PC-9 (cell line): ENCODE measurements at regions not wholly inside any gene's neighbourhood (a gene's known extent, or its start where the extent isn't known, plus 50 kb on each side); places are given as distances from the start of the nearest gene placed in this dataset.

Source experiments
- BruUV-seq: library from RNA; stranded (reverse); fragments of 400-500 nt; replicated peaks from 2 replicates; lab custom pipeline; 2021; lab: Mats Ljungman, UMichigan
- CTCF ChIA-PET: fragments of 300-600 bp; sonication (Branson Sonifier 250); formaldehyde crosslinking; loops from one replicate; lab custom pipeline; 2022; ENCODE audit warnings: antibody characterized with exemption; lab: Charles Lee
- POLR2A ChIA-PET: fragments of 300-600 bp; sonication (Branson Sonifier 250); formaldehyde crosslinking; loops from one replicate; lab custom pipeline; 2022; ENCODE audit warnings: antibody characterized with exemption; ENCODE audit not compliant: unreplicated experiment; lab: Charles Lee
- DNase-seq, 2 experiments: peaks; one replicate each; pipeline versions ENCODE4 v3.0.0 to v3.0.0-alpha.2; 2015 to 2022; ENCODE audit warnings: mixed read lengths in 1 of 2
- H2AFZ ChIP-seq: fragments of 200-600 bp; sonication (generic); 2 replicates; pipeline ENCODE4 v1.8.1; 2017; ENCODE audit warnings: antibody characterized with exemption
- H3F3A ChIP-seq: fragments of 200-600 bp; sonication (generic); 2 replicates; pipeline ENCODE4 v1.8.1; 2017; ENCODE audit warnings: antibody characterized with exemption, mild to moderate bottlenecking, low read depth; ENCODE audit not compliant: insufficient read depth
- H3K27ac ChIP-seq: fragments of 200-600 bp; sonication (generic); 2 replicates; pipeline ENCODE4 v1.6.1; 2016; ENCODE audit warnings: mixed run types
- H3K27me3 ChIP-seq: fragments of 200-600 bp; sonication (generic); 2 replicates; pipeline ENCODE4 v1.6.1; 2016; ENCODE audit warnings: low read depth, mixed run types; ENCODE audit not compliant: insufficient read depth
- H3K36me3 ChIP-seq: fragments of 200-600 bp; sonication (generic); 2 replicates; pipeline ENCODE4 v1.6.1; 2016; ENCODE audit warnings: low read depth, mixed run types
- H3K4me1 ChIP-seq: fragments of 200-600 bp; sonication (generic); replicated peaks from 2 replicates; pipeline ENCODE4 v1.6.1; 2016; ENCODE audit warnings: mixed run types; ENCODE audit not compliant: insufficient read depth
- H3K4me2 ChIP-seq: fragments of 200-600 bp; sonication (generic); 2 replicates; pipeline ENCODE4 v1.6.1; 2017; ENCODE audit warnings: mixed run types
- H3K4me3 ChIP-seq: fragments of 200-600 bp; sonication (generic); 2 replicates; pipeline ENCODE4 v1.6.1; 2016; ENCODE audit warnings: mixed run types
- H3K79me2 ChIP-seq: fragments of 200-600 bp; sonication (generic); 2 replicates; pipeline ENCODE4 v1.6.1; 2017; ENCODE audit warnings: low read depth, mixed run types
- H3K9me2 ChIP-seq: fragments of 200-600 bp; sonication (generic); 2 replicates; pipeline ENCODE4 v1.8.1; 2017; ENCODE audit warnings: mild to moderate bottlenecking; ENCODE audit not compliant: insufficient read depth
- H3K9me3 ChIP-seq: fragments of 200-600 bp; sonication (generic); 2 replicates; pipeline ENCODE4 v1.8.1; 2016; ENCODE audit warnings: low read depth; ENCODE audit not compliant: insufficient read depth
- H4K20me1 ChIP-seq: fragments of 200-600 bp; sonication (generic); 2 replicates; pipeline ENCODE4 v1.8.1; 2017; ENCODE audit not compliant: insufficient read depth
- EZH2 ChIP-seq: fragments of 200-600 bp; sonication (generic); IDR thresholded peaks from 2 replicates; pipeline ENCODE4 v1.8.0; 2017; ENCODE audit warnings: antibody characterized with exemption, low read depth
- intact Hi-C: fragments of 100-400 bp; cut with micrococcal nuclease; formaldehyde crosslinking; loops from one replicate; pipeline ENCODE4 v1.10.0; 2022; ENCODE audit not compliant: unreplicated experiment
- TF ChIP-seq, protein P1 (sequence below): fragments of 200-600 bp; sonication (generic); conservative IDR thresholded peaks from 2 replicates; pipeline ENCODE4 v1.6.1; 2017; ENCODE audit warnings: mixed run types, antibody characterized with exemption, mild to moderate bottlenecking, moderate library complexity

DNA sequence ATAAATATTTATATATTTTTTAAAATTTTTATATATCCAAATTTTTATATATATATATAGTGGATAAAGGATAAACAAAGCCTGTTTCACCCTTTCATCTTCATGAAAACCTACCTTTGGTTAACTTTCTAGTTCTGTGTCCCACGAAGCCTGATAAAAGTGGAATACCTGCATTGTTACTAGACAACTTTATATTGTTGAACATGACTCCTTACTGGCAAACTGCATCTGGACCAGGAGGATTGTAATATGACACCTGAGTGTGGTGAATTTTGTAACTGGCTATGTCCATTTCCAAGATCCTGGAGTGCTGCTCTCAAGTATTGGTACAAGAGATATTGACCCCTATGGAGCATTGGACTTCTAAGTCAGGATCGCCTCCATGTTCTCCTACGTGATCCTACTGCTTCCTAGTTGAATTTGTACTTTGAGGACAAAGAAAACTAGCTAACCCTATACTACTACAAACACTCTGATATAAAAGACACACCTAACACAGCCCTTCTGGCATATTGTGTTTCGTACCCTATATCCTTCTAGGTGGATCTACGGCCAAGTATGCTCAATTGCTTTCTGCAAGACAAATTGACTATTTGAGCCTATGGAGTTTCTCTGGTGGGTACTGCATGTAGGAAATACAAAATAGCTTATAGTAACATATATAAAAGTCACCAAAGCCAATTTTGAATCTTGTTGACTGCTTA lies 61.3 kb upstream of the PRRG1 start:
- H3K4me2 ChIP-seq = no peak overlapping the region
- no peak overlapping the region for H2AFZ ChIP-seq
- no peaks in the 10 kb centered on the region for H3K4me1 ChIP-seq
- no peaks in the 10 kb centered on the region for H3F3A ChIP-seq
- no peak overlapping the region for H3K27ac ChIP-seq
- H4K20me1 ChIP-seq = no peaks in the 10 kb centered on the region
- no peaks in the 10 kb centered on the region for H3K79me2 ChIP-seq
- H3K9me2 ChIP-seq = no peaks in the 10 kb centered on the region
- no peaks in the 10 kb centered on the region for H3K27me3 ChIP-seq
- ChIA-PET POLR2A (no interaction called here), CTCF (no interaction called here)
- H3K4me3 ChIP-seq = no peak overlapping the region
- no peak for DNase-seq
- TF ChIP-seq EZH2 = no peak
- TF ChIP-seq, protein P1, sequence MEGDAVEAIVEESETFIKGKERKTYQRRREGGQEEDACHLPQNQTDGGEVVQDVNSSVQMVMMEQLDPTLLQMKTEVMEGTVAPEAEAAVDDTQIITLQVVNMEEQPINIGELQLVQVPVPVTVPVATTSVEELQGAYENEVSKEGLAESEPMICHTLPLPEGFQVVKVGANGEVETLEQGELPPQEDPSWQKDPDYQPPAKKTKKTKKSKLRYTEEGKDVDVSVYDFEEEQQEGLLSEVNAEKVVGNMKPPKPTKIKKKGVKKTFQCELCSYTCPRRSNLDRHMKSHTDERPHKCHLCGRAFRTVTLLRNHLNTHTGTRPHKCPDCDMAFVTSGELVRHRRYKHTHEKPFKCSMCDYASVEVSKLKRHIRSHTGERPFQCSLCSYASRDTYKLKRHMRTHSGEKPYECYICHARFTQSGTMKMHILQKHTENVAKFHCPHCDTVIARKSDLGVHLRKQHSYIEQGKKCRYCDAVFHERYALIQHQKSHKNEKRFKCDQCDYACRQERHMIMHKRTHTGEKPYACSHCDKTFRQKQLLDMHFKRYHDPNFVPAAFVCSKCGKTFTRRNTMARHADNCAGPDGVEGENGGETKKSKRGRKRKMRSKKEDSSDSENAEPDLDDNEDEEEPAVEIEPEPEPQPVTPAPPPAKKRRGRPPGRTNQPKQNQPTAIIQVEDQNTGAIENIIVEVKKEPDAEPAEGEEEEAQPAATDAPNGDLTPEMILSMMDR = no peak
- no TSS peak for BruUV-seq
- H3K9me3 ChIP-seq = no peaks in the 10 kb centered on the region
- intact Hi-C loops = no loop called here
- no peaks in the 10 kb centered on the region for H3K36me3 ChIP-seq

DNA sequence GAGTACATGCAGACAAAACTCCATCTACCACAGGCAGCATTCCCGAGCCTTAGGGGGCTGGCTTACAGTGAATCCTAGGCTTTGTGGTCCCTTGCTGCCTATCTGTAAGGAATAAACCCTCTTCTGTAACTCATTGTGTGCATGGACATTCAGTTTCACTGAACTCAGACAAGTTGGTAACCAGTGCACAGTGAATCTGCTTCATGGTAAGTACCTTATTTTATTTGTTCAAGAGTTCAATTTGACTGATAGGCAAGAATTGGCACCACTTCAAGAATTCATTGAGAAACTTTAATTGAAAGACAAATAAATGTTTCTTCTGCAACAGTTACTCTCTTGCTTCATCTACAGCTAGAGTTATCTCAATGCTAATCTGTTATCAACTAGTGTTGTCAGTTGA lies 57.2 kb upstream of the PRRG1 start:
- CTCF ChIA-PET = no interaction called here
- H3K79me2 ChIP-seq = no peaks in the 10 kb centered on the region
- 0 out of 2 replicates have a peak, but pooled peaks cover 4% of the 10 kb centered on the region for H3K9me3 ChIP-seq
- no peaks in the 10 kb centered on the region for H3K36me3 ChIP-seq
- intact Hi-C loops = no loop called here
- POLR2A ChIA-PET = no interaction called here
- DNase-seq = peak in 1 of 2 experiments; percentile 49
- TF ChIP-seq, protein P1 = no peak
- TF ChIP-seq EZH2 = no peak
- H3K4me2 ChIP-seq = no peak overlapping the region
- no peak overlapping the region for H3K27ac ChIP-seq
- H3K27me3 ChIP-seq = no peaks in the 10 kb centered on the region
- H3K4me3 ChIP-seq = no peak overlapping the region
- no peaks in the 10 kb centered on the region for H3K9me2 ChIP-seq
- no peaks in the 10 kb centered on the region for H3K4me1 ChIP-seq
- BruUV-seq = no TSS peak
- no peak overlapping the region for H2AFZ ChIP-seq
- H3F3A ChIP-seq = no peaks in the 10 kb centered on the region
- no peaks in the 10 kb centered on the region for H4K20me1 ChIP-seq
